ACHN (cell line): ENCODE measurements at regions not wholly inside any gene's neighbourhood (a gene's known extent, or its start where the extent isn't known, plus 50 kb on each side); places are given as distances from the start of the nearest gene placed in this dataset.
"Not testable (repeated sequence)": the region's sequence is repeated elsewhere in the genome, so short reads cannot be mapped to it uniquely, and the experiment has no call there.

ENCODE experiments used
- DNase-seq: peaks from one replicate; pipeline ENCODE4 v3.0.0-alpha.2; 2015
- in situ Hi-C: cut with HindIII; loops from 2 replicates; pipeline ENCODE4 v1.10.0; 2017; ENCODE audit warnings: low sequenced_read_pairs, low pct_ligation_motif_present, low pct_unique_long_range_greater_than_20kb

DNA sequence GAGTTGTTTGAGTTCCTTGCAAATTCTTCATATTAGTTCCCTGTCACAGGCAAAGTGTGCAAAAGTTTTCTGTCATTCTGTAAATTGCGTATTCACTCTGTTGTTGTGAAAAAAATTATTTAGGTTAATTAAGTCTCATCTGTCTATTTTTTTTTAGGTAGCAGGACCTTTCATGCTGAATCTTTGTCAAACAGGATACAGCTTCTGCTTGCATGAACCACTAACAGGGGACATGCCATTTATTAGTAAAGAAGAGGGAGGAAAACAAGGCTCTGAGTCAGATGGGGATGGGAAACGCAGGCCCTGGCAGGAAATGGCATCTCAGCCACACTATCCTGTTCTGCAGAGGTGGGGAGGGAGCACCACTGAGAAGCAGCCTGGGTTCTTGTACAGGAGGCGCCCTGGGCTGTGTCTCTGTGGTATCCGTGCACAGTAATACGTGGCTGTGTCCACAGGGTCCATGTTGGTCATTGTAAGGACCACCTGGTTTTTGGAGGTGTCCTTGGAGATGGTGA is 1243.8 kb downstream of the TMEM121 start:
- in situ Hi-C loops, DNase-seq: not testable (repeated sequence)

DNA sequence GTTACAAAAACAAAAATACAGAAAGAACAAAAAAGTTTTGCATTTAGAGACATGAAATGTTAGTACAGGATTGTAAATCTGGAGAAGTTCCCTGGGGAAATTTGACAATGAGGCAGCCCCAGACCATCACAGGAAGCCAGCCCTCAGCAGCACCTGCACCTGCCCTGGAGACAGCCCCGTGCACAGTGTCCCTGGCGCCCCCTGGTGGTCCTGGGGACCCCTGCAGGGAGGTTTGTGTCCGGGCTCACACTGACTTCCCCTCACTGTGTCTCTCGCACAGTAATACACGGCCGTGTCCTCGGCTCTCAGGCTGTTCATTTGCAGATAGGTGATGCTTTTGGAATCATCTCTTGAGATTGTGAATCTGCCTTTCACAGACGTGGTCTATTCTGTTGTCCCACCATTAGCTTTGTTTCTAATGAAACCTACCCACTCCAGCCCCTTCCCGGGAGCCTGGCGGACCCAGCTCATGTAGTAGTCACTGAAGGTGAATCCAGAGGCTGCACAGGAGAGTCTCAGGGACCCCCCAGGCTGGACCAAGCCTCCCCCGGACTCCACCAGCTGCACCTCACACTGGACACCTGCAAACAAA is 1248.6 kb downstream of the TMEM121 start:
- in situ Hi-C loops = not testable (repeated sequence)
- DNase-seq = peak; percentile 24

DNA sequence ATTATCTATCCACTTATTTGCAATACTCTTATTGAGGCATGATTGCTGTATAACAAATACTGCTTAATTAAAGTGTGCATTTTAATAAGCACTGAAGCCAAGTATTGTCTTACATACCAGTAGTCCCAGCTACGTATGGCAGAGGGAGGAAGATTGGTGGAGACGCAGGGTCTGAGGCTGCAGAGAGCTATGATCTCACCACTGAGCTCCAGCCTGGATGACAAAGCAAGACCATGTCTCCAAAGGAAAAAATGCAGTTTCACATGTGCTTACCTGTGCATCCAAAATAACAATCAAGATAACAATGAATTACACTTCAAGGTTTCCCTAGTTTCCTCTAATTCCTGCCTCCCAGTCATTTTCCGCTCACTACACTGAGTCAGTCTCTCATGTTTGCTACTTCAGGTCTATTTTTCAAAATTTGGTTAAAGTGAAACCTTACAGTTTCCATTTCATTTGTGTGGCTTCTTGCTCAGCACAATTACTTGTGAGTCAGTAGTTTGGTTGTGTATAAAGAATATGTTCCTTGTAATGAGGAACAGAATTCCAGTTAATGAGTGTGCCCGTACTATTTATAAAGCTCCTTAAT is 1250.1 kb downstream of the TMEM121 start:
- in situ Hi-C loops = no loop called here
- no peak for DNase-seq

DNA sequence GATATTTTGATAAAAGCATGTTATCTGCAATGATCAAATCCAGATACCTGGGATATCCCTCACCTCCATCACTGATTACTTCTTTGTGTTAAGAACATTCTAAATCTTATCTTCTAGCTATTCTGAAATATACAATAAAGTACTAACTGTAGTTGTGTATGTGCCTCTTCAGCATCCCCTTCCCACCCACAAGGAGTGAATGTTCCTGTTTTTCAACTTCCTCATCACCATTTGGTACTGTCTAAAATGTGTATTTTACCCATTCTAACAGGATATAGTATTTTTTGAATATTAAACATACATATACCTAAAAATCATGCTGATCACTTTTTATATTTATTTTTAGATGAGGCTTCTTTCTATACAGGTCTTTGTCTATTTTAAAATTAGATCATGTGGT is 1252.6 kb downstream of the TMEM121 start:
- in situ Hi-C loops = no loop called here
- DNase-seq = no peak

DNA sequence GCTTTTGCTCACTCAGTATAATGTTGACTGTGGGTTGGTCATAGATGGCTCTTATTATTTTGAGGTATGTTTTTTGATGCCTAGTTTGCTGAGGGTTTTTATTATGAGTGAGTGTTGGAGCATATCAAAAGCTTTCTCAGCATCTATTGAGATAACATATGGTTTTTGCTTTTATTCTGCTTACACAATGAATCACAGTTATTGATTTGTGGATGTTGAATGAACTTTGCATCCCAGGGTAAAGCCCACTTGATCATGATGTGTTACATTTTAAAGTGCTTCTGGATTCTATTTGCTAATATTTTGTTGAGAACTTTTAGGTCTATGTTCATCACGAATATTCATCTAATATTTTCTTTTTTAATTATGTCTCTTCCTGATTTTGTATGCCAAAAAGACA is 1260.3 kb downstream of the TMEM121 start:
- DNase-seq = no peak
- in situ Hi-C loops = no loop called here

DNA sequence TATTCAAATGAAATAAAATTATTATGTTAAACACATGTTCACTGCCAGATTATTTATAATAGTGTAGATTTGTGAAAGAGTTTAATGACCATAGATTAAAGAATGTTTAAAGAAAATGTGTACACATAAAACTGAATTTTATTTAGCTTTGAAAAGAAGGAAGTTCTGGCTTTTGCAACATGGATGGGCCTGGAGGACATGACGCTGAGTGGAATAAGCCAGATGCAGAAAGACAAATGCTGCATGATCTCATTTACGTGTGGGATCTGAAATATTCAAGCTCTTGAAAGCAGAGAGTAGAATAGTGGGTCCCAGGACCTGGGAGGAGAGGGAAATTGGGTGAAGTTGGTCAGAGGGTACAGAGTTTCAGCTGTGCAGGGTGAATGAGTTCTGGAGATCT is 1261.2 kb downstream of the TMEM121 start:
- no peak for DNase-seq
- in situ Hi-C loops = no loop called here

DNA sequence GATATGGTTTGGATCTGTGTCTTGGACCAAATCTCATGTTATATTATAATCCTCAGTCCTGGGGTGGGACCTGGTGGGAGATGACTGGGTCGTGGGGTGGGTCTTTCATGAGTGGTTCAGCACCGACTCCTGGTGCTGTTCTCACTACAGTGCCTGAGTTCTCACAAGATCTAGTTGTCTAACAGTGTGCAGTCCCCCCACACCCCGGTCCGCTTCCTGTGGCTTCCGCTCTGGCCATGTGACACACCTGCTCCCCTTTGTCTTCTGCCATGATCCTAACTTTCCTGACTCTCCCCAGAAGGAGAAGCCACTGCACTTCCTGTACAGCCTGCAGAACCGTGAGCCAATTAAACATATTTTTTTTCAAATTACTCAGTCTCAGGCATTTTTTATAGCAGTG is 1262.2 kb downstream of the TMEM121 start:
- no peak for DNase-seq
- in situ Hi-C loops = no loop called here

DNA sequence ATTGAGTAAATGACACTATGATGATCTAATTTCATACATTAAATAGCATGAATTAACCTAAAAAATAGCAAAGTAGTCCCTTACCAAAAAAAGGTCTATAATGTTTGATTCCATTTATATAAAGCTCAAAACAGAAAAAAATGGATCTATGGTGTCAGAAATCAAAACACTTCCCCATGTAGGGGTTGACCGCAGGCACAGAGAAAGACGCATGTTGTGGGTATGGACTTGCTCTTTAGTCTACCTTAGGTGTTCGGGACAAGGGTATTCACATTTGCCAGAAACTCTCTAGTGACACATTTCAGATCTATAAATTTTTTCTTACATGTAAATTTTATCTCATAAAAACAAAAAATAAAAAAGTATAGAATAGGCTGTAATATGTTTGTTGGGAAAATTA is 1262.9 kb downstream of the TMEM121 start:
- no peak for DNase-seq
- in situ Hi-C loops = no loop called here

DNA sequence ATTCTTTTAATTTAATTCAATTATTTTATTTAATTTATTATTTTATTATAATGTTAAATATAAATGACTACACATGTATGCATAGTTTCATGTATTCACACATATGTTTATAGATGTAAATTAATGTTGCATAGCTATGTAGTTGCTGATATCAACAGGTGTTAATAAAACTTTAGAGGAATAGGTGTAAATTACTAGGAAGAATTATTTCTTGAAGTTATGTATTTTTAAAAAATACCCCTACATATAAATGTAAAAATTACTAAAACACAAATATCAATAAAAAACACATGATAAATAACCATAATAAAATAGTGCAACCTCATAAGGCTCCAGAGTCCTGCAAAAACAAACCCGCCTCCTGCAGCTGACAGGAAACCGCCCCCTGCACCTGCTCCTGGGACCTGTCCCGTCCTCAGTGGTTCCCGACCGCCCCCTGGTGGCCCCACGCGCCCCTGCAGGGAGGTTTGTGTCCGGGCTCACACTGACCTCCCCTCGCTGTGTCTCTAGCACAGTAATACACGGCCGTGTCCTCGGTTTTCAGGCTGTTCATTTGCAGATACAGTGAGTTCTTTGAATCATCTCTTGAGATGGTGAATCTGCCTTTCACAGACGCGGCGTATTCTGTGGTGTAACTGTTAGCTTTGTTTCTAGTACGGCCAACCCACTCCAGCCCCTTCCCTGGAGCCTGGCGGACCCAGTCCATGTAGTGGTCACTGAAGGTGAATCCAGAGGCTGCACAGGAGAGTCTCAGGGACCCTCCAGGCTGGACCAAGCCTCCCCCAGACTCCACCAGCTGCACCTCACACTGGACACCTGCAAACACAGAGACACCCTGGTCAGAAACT is 1264.0 kb downstream of the TMEM121 start:
- in situ Hi-C loops = no loop called here
- peak; percentile 70 for DNase-seq

DNA sequence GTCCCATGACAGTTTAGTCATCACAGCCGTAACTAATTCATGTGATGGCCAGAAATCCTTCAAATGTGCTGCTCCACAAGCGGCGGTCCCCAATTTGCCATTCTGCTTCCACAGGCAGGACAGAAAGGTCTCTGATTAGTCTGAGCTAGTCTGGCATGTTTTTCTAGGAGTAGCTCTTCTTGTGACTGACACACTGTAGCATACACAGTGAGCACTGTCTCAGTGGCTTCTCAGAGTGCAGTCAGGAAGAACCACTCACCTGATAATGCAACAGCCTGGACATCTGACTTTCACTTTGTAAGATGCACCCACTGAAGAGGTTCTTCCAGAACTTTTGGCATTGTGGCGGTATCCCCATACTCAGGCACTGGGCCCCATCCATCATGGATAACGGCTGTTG is 1266.2 kb downstream of the TMEM121 start:
- no peak for DNase-seq
- in situ Hi-C loops = no loop called here

DNA sequence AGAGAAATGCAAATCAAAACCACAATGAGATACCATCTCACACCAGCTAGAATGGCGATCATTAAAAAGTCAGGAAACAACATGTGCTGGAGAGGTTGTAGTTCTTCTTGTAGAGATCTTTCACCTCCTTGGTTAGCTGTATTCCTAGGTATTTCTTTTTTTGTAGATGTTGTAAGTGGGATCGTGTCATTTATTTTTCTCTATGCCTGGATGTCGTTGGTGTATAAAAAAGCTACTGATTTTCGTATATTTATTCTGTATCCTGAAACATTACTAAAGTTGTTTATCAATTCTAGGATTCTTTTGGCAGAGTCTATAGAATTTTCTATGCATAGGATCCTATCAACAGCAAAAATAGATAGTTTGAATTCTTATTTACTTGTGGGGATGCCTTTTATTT is 1271.8 kb downstream of the TMEM121 start:
- in situ Hi-C loops, DNase-seq: not testable (repeated sequence)

DNA sequence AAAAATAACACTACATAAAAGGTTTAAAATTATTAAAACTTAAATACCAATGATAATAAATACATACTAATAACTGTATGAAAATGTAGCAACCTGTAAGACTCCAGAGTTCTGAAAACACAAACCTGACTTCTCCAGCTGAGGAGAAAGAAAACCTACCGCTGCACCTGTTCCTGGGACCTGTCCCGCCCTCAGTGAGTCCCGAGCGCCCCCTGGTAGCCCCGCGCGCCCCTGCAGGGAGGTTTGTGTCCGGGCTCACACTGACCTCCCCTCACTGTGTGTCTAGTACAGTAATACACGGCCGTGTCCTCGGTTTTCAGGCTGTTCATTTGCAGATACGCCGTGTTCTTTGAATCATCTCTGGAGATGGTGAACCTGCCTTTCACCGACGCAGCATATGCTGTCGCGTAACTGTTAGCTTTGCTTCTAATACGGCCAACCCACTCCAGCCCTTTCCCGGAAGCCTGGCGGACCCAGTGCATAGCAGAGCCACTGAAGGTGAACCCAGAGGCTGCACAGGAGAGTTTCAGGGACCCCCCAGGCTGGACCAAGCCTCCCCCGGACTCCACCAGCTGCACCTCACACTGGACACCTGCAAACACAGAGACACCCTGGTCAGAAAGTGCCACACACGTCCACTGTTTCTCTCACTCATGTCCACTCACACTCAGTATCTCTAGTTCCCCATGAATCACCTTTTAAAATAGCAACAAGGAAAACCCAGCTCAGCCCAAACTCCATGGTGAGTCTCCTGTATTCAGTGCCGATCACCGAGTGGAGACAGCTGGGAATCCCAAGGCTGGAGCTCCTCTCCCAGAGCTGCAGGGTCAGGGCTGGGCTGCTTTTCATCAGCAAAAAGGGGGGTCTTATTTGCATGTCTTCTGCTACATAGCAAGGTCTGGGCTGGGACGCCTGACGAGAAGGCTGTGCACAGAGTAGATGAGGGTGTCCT is 1276.3 kb downstream of the TMEM121 start:
- peak; percentile 60 for DNase-seq

DNA sequence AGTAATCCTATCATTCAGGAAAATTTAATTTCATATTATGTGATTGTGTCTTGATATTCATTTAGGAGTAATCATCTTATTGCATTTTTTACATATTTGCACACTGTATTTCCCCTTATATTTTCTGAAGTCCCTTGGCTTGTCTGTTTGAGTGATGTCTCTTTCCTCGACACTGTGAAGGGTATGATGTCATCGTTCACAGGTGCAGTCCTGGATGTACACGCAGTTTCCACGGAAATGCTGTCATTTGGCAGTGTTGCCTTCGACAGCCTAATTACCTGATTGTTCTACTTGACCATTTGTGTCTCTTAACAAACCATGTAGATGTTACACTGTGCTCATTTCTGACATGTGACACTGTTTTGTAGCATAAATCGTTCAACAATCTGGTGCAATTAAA is 1277.0 kb downstream of the TMEM121 start:
- in situ Hi-C loops = no loop called here
- no peak for DNase-seq

More for the DNA sequence above, 1276.3 kb downstream of the TMEM121 start:
- in situ Hi-C loops = no loop called here

DNA sequence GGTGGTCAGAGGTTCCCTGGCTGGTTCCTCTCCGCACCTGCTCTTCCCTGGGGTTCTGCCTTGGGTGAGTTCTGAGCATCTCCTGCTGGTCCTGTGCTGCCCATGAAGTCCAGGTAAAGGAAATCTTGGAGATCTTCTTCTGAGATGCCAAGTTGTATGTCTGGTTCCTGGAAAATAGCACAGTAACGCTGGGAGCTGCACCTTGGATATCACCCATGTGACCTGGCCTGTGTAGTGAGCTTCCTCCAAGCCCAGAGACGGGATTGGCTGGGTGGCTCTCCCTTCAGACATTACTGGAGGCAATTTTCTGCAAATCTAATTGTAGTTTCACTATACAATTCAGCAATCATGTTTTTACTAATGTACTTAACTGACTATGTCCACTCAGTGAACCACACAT is 1281.1 kb downstream of the TMEM121 start:
- DNase-seq = no peak
- in situ Hi-C loops = no loop called here

DNA sequence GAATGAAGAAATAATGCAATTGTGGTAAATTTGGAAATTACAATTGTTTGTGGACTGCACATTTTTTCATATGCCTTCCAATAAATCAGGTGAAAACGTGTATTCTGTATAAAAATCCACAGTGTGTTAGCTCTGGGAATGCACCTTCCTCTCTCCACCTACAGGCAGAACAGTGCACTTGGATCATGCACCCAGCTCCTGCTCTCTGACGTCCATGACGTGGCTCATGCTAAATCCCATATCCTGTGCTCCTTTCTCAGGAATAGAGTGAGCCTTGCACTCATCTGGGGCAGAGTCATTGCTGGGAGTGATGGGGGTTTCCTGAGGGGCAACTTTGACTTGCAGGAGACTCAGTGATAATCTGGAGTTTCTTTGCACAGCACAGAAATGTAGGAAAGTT is 1282.1 kb downstream of the TMEM121 start:
- no peak for DNase-seq
- in situ Hi-C loops = no loop called here

DNA sequence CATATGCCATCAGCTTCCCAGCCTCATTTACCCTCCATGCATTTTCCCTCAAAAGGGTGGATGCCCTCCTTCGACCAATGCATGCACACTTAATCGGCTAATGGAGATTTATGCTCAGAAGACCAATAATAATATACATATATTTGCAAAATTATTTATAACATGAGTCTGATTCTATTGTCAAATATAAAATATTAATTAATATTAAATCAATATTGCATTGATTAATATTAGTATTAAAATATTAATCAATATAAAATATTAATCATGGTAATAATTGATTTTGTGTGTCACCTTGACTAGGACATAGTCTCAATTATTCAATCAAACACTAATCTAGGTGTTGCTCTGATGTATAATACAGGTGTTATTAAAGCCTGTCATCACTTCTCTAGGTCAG is 1282.5 kb downstream of the TMEM121 start:
- no peak for DNase-seq
- in situ Hi-C loops = no loop called here

DNA sequence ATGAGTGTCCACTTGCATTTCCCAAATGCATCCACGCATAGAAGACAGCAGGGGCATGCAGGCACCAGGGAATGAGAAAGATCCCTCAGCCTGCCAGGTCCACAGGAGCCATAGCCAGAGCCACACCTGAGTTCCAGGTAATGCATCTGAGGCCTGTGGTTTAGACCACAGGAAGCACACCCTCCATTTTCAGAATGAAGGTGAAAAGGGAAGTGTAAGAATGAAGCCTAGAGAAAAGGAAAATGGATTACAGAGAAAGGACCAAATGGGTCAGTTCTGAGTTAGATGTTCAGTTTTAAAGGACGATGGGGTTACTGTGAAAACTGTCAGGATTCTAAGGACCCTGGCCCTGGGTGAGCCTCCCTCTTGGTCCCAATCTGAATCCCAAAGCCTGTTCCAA is 1283.2 kb downstream of the TMEM121 start:
- DNase-seq = no peak
- in situ Hi-C loops = no loop called here

DNA sequence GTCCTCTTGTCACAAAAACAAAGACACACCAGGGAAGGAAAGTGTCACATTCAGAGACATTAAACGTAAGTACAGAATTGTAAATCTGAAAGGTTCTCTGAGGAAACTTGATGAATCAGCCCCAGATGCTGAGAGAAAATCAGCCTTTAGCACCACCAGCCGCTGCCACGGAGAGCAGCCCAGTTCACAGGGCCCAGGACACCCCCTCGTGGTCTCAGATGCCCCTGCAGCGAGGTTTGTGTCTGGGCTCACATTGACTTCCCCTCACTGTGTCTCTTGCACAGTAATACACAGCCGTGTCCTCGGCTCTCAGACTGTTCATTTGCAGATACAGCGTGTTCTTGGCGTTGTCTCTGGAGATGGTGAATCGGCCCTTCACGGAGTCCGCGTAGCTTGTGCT is 1283.8 kb downstream of the TMEM121 start:
- DNase-seq, in situ Hi-C loops: not testable (repeated sequence)

DNA sequence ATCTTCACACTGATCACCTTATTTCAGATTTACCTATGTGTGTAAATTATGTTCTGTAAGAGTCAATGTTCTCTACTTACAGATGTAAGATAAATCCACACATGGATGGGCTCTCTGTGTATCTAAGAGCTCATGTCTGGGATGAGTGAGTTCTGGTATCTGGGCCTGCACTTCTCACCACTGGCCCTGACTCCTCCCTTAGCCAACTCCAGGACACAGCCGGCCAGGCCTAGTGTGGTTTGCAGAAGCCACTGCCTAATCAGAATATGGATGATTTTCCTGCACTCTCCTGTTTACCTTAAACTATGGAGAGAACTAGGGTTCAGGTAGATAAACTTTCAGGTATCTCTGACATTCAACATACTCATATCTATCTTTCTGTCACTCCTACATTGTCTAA is 1284.8 kb downstream of the TMEM121 start:
- in situ Hi-C loops = no loop called here
- DNase-seq = no peak
